IMR-90 (cell line): ENCODE measurements at regions not wholly inside any gene's neighbourhood (a gene's known extent, or its start where the extent isn't known, plus 50 kb on each side); places are given as distances from the start of the nearest gene placed in this dataset.

Experiments
- ATAC-seq: fragments of 200-7000 bp; cut with Tn5 transposase; 2 replicates; pipeline ENCODE4 v1.9.1; 2020; ENCODE audit warnings: low read depth, mild to moderate bottlenecking, moderate library complexity
- BruUV-seq: library from RNA; stranded (reverse); fragments of 400-500 nt; replicated peaks from 2 replicates; lab custom pipeline; 2021; lab: Mats Ljungman, UMichigan
- CTCF ChIA-PET: fragments of 300-600 bp; formaldehyde crosslinking; extraction: SDS; loops from one replicate; lab custom pipeline; 2021; ENCODE audit warnings: antibody characterized with exemption; lab: Yijun Ruan, JAX
- POLR2A ChIA-PET: fragments of 300-600 bp; sonication (Branson Sonifier 250); formaldehyde crosslinking; loops from one replicate; lab custom pipeline; 2022; ENCODE audit warnings: antibody characterized with exemption; ENCODE audit not compliant: unreplicated experiment; lab: Charles Lee
- DNase-seq: peaks from one replicate; pipeline ENCODE4 v3.0.0; 2013
- H2AFZ ChIP-seq: replicated peaks from 2 replicates; pipeline ENCODE3; 2013; ENCODE audit warnings: low read length, mild to moderate bottlenecking; ENCODE audit not compliant: poor library complexity
- H2AK5ac ChIP-seq: 2 replicates; pipeline ENCODE4 v1.6.1; 2013; ENCODE audit warnings: low read depth, low read length, inconsistent platforms
- H2AK9ac ChIP-seq: replicated peaks from 2 replicates; pipeline ENCODE3; 2013; ENCODE audit warnings: mild to moderate bottlenecking, low read depth, low read length, moderate library complexity; ENCODE audit not compliant: poor library complexity
- H2BK120ac ChIP-seq: 2 replicates; pipeline ENCODE4 v1.6.1; 2013; ENCODE audit warnings: low read depth, low read length, inconsistent platforms
- H2BK15ac ChIP-seq: 3 replicates; pipeline ENCODE4 v1.6.1; 2013; ENCODE audit warnings: low read depth, low read length, inconsistent platforms
- H2BK20ac ChIP-seq: 2 replicates; pipeline ENCODE4 v1.6.1; 2013; ENCODE audit warnings: low read depth, mild to moderate bottlenecking, inconsistent platforms, low read length, moderate library complexity
- H2BK5ac ChIP-seq: 2 replicates; pipeline ENCODE4 v1.6.1; 2013; ENCODE audit warnings: mild to moderate bottlenecking, low read depth, low read length, inconsistent platforms; ENCODE audit not compliant: poor library complexity, severe bottlenecking
- H3K14ac ChIP-seq: replicated peaks from 2 replicates; pipeline ENCODE4 v1.6.1; 2013; ENCODE audit warnings: low read depth, low read length, inconsistent platforms
- H3K18ac ChIP-seq: 2 replicates; pipeline ENCODE4 v1.6.1; 2013; ENCODE audit warnings: low read depth, low read length, control low read depth
- H3K23ac ChIP-seq: 2 replicates; pipeline ENCODE4 v1.6.1; 2013; ENCODE audit warnings: low read depth, low read length, inconsistent platforms
- H3K27ac ChIP-seq: 2 replicates; pipeline ENCODE4 v1.5.1; 2013; ENCODE audit warnings: mild to moderate bottlenecking, control low read depth, low read length; ENCODE audit not compliant: insufficient read depth
- H3K27me3 ChIP-seq: 2 replicates; pipeline ENCODE4 v1.6.1; 2013; ENCODE audit warnings: low read length; ENCODE audit not compliant: control insufficient read depth, insufficient read depth
- H3K36me3 ChIP-seq: 2 replicates; pipeline ENCODE4 v1.6.1; 2013; ENCODE audit warnings: low read length, mixed read lengths; ENCODE audit not compliant: control insufficient read depth, insufficient read depth
- H3K4ac ChIP-seq: 2 replicates; pipeline ENCODE4 v1.6.1; 2013; ENCODE audit warnings: low read depth, low read length, inconsistent platforms
- H3K4me1 ChIP-seq: 2 replicates; pipeline ENCODE4 v1.6.1; 2013; ENCODE audit warnings: low read length, mixed read lengths; ENCODE audit not compliant: control insufficient read depth, insufficient read depth
- H3K4me2 ChIP-seq: 2 replicates; pipeline ENCODE4 v1.6.1; 2013; ENCODE audit warnings: low read depth, mild to moderate bottlenecking, control low read depth, low read length, moderate library complexity
- H3K4me3 ChIP-seq: 2 replicates; pipeline ENCODE4 v1.5.1; 2013; ENCODE audit warnings: low read depth, mild to moderate bottlenecking, control low read depth, low read length, moderate library complexity; ENCODE audit not compliant: insufficient read depth
- H3K56ac ChIP-seq: 2 replicates; pipeline ENCODE4 v1.6.1; 2013; ENCODE audit warnings: low read length, inconsistent platforms; ENCODE audit not compliant: insufficient read depth; ENCODE audit errors: extremely low read depth
- H3K79me1 ChIP-seq, 2 experiments: 2 replicates each; pipeline ENCODE4 v1.6.1; 2013; ENCODE audit warnings: low read length in 2 of 2, inconsistent platforms in 1 of 2, low read depth in 1 of 2
- H3K9ac ChIP-seq: 2 replicates; pipeline ENCODE4 v1.6.1; 2013; ENCODE audit warnings: low read depth, low read length, control low read depth
- H3K9me1 ChIP-seq: 2 replicates; pipeline ENCODE4 v1.6.1; 2013; ENCODE audit warnings: low read length, inconsistent platforms; ENCODE audit not compliant: insufficient read depth
- H3K9me3 ChIP-seq: 2 replicates; pipeline ENCODE4 v1.6.1; 2013; ENCODE audit warnings: low read length; ENCODE audit not compliant: control insufficient read depth, insufficient read depth
- H4K20me1 ChIP-seq: 2 replicates; pipeline ENCODE4 v1.6.1; 2013; ENCODE audit warnings: low read length, inconsistent platforms; ENCODE audit not compliant: insufficient read depth
- H4K5ac ChIP-seq: 2 replicates; pipeline ENCODE4 v1.6.1; 2013; ENCODE audit warnings: mild to moderate bottlenecking, low read depth, low read length, control low read depth
- H4K8ac ChIP-seq, 2 experiments: 2 replicates each; pipeline ENCODE4 v1.6.1; 2013; ENCODE audit warnings: low read depth in 2 of 2, low read length in 2 of 2, control low read depth in 1 of 2, inconsistent platforms in 1 of 2
- H4K91ac ChIP-seq: 2 replicates; pipeline ENCODE4 v1.6.1; 2013; ENCODE audit warnings: low read depth, low read length, inconsistent platforms; ENCODE audit not compliant: insufficient read depth
- BHLHE40 ChIP-seq: fragments of 150-350 bp; IDR thresholded peaks from 2 replicates; pipeline ENCODE4 v1.6.1; 2016; ENCODE audit warnings: mild to moderate bottlenecking, low read depth, low read length
- CEBPB ChIP-seq: IDR thresholded peaks from 2 replicates; pipeline ENCODE4 v1.6.1; 2012; ENCODE audit warnings: low read depth, low read length, improper control_type of control experiment
- CHD1 ChIP-seq: IDR thresholded peaks from 2 replicates; pipeline ENCODE4 v1.6.1; 2012; ENCODE audit warnings: low read depth, low read length, improper control_type of control experiment
- CTCF ChIP-seq: conservative IDR thresholded peaks from 2 replicates; pipeline ENCODE4 v1.5.1; 2012; ENCODE audit warnings: mild to moderate bottlenecking, low read depth, low read length, improper control_type of control experiment
- ELK1 ChIP-seq: fragments of 150-350 bp; IDR thresholded peaks from 2 replicates; pipeline ENCODE4 v1.6.1; 2016; ENCODE audit warnings: low read depth, mild to moderate bottlenecking, low read length, moderate library complexity, borderline replicate concordance
- FOS ChIP-seq: fragments of 150-350 bp; IDR thresholded peaks from 2 replicates; pipeline ENCODE4 v1.6.1; 2016; ENCODE audit warnings: low read depth, low read length
- MAFK ChIP-seq: IDR thresholded peaks from 2 replicates; pipeline ENCODE4 v1.6.1; 2012; ENCODE audit warnings: low read depth, low read length, improper control_type of control experiment
- MAZ ChIP-seq: IDR thresholded peaks from 2 replicates; pipeline ENCODE4 v1.6.1; 2012; ENCODE audit warnings: low read depth, mild to moderate bottlenecking, low read length, improper control_type of control experiment, moderate library complexity, borderline replicate concordance
- MXI1 ChIP-seq: IDR thresholded peaks from 2 replicates; pipeline ENCODE4 v1.6.1; 2012; ENCODE audit warnings: low read depth, mild to moderate bottlenecking, low read length, moderate library complexity, borderline replicate concordance
- NFE2L2 ChIP-seq: fragments of 150-350 bp; IDR thresholded peaks from 2 replicates; pipeline ENCODE4 v1.6.1; 2016; ENCODE audit warnings: low read depth, mild to moderate bottlenecking, low read length
- POLR2A ChIP-seq: IDR thresholded peaks from 2 replicates; pipeline ENCODE4 v1.6.1; 2012; ENCODE audit warnings: mild to moderate bottlenecking, low read depth, low read length
- RAD21 ChIP-seq: IDR thresholded peaks from 2 replicates; pipeline ENCODE4 v1.6.1; 2012; ENCODE audit warnings: low read length, improper control_type of control experiment
- RCOR1 ChIP-seq: IDR thresholded peaks from 2 replicates; pipeline ENCODE4 v1.6.1; 2012; ENCODE audit warnings: mild to moderate bottlenecking, low read length, improper control_type of control experiment; ENCODE audit not compliant: insufficient replicate concordance
- RFX5 ChIP-seq: IDR thresholded peaks from 2 replicates; pipeline ENCODE4 v1.8.0; 2012; ENCODE audit warnings: low read depth, mild to moderate bottlenecking, low read length, moderate library complexity
- SMC3 ChIP-seq: fragments of 150-350 bp; IDR thresholded peaks from 2 replicates; pipeline ENCODE4 v1.6.1; 2016; ENCODE audit warnings: low read depth, mild to moderate bottlenecking, antibody characterized with exemption, low read length, moderate library complexity
- USF2 ChIP-seq: fragments of 150-350 bp; IDR thresholded peaks from 2 replicates; pipeline ENCODE4 v1.6.1; 2017; ENCODE audit warnings: mild to moderate bottlenecking, antibody characterized with exemption, low read length, low read depth
- WGBS, 2 experiments: methylation state at CpG; one replicate each; pipeline versions ENCODE4 v1.1.5 to v1.1.7; 2013; ENCODE audit warnings: missing lambda C conversion rate in 2 of 2; ENCODE audit not compliant: insufficient read length in 1 of 2; ENCODE audit errors: extremely low coverage in 2 of 2; 5-methylcytosine and 5-hydroxymethylcytosine counted together
- dilution Hi-C: fragments of 300-500 bp; cut with HindIII; formaldehyde crosslinking; loops from one replicate; pipeline ENCODE4 v1.14.3; 2018; ENCODE audit warnings: low sequenced_read_pairs; ENCODE audit not compliant: unreplicated experiment
- in situ Hi-C: fragments of 300-500 bp; cut with MboI; formaldehyde crosslinking; loops from 3 replicates; pipeline ENCODE4 v1.14.3; 2019; ENCODE audit warnings: low sequenced_read_pairs, inconsistent platforms, mixed read lengths
- intact Hi-C: fragments of 100-400 bp; cut with micrococcal nuclease; formaldehyde crosslinking; loops from 2 replicates; pipeline ENCODE4 v1.10.0; 2022

- no peak overlapping the region for H3K9ac ChIP-seq
- in situ Hi-C loops (no loop called here), intact Hi-C loops (no loop called here), dilution Hi-C loops (no loop called here)
- no peak overlapping the region for H4K8ac ChIP-seq
- no peak overlapping the region for H2BK5ac ChIP-seq
- no peak overlapping the region for H3K4me2 ChIP-seq
- H3K23ac ChIP-seq: no peak overlapping the region
- H4K5ac ChIP-seq: no peak overlapping the region
- H2BK15ac ChIP-seq: no peak overlapping the region
- ATAC-seq (no peak), DNase-seq (no peak)
- ChIA-PET POLR2A (no interaction called here), CTCF (no interaction called here)
- no peak overlapping the region for H4K91ac ChIP-seq
- WGBS, 2 experiments: no CpG with 5 or more reads among the region's 3 CpGs
- H2AK9ac ChIP-seq: no peak overlapping the region
- H3K27ac ChIP-seq: no peak overlapping the region
- no peak overlapping the region for H3K4ac ChIP-seq
- H2AK5ac ChIP-seq: no peak overlapping the region
- H2BK120ac ChIP-seq: no peak overlapping the region
- no peaks in the 10 kb centered on the region; the same call in 1 of the 2 replicates for H3K27me3 ChIP-seq
- no peak overlapping the region for H2BK20ac ChIP-seq
- no peaks in the 10 kb centered on the region for H3K9me1 ChIP-seq
- H2AFZ ChIP-seq: no peak overlapping the region
- H3K9me3 ChIP-seq: no peaks in the 10 kb centered on the region
- no TSS peak for BruUV-seq
- no peaks in the 10 kb centered on the region for H3K36me3 ChIP-seq
- no peak overlapping the region for H3K18ac ChIP-seq
- TF ChIP-seq SMC3 (no peak), ELK1 (no peak), RFX5 (no peak), RAD21 (no peak), RCOR1 (no peak), USF2 (no peak), MAZ (no peak), MAFK (no peak), MXI1 (no peak), NFE2L2 (no peak), CEBPB (no peak), BHLHE40 (no peak), FOS (no peak), CHD1 (no peak), CTCF (no peak), POLR2A (no peak)
- no peak overlapping the region for H3K56ac ChIP-seq
- H3K79me1 ChIP-seq: no peaks in the 10 kb centered on the region
- no peaks in the 10 kb centered on the region for H3K4me1 ChIP-seq
- no peaks in the 10 kb centered on the region for H4K20me1 ChIP-seq
- H3K14ac ChIP-seq: no peak overlapping the region
- no peak overlapping the region for H3K4me3 ChIP-seq
These were observed 105.3 kb upstream of the ZEB2 start for GRCh38 chr2:144625226-144625625.
